SHP77 treated with DMSO at 0.1 percent for 48 hours (cell line): ENCODE measurements at regions not wholly inside any gene's neighbourhood (a gene's known extent, or its start where the extent isn't known, plus 50 kb on each side); places are given as distances from the start of the nearest gene placed in this dataset.

ENCODE experiments used
- DNase-seq: peaks from one replicate; lab custom pipeline; 2025; lab: John Stamatoyannopoulos, UW

- no peak for DNase-seq
These were observed 52.6 kb upstream of the ASB17 start for GRCh38 chr1:75984781-75985180.

- DNase-seq: no peak
These were observed 53.6 kb upstream of the ASB17 start for GRCh38 chr1:75985827-75986226.

GRCh38 chr1:75986478-75986877, 54.3 kb upstream of the ASB17 start:
- DNase-seq: no peak

GRCh38 chr1:75989121-75989520, 56.9 kb upstream of the ASB17 start:
- no peak for DNase-seq

- DNase-seq: no peak
These were observed 58.5 kb upstream of the ASB17 start for GRCh38 chr1:75990686-75991085.

GRCh38 chr1:75991497-75992114, 59.4 kb upstream of the ASB17 start:
- peak; percentile 41 for DNase-seq

- no peak for DNase-seq
These were observed 60.1 kb upstream of the ASB17 start for GRCh38 chr1:75992312-75992711.

GRCh38 chr1:75993661-75994060, 61.5 kb upstream of the ASB17 start:
- DNase-seq: no peak

- no peak for DNase-seq
These were observed 64.0 kb upstream of the ASB17 start for GRCh38 chr1:75996196-75996595.

- DNase-seq: no peak
These were observed 66.8 kb upstream of the ASB17 start for GRCh38 chr1:75999034-75999433.

- DNase-seq: no peak
These were observed 70.6 kb upstream of the ST6GALNAC3 start for GRCh38 chr1:76003946-76004345.

- DNase-seq: no peak
These were observed 68.8 kb upstream of the ST6GALNAC3 start for GRCh38 chr1:76005765-76006164.

- DNase-seq: no peak
These were observed 68.3 kb upstream of the ST6GALNAC3 start for GRCh38 chr1:76006234-76006633.

GRCh38 chr1:76010802-76011201, 63.7 kb upstream of the ST6GALNAC3 start:
- no peak for DNase-seq

GRCh38 chr1:76012341-76013205, 62.0 kb upstream of the ST6GALNAC3 start:
- DNase-seq: no peak

- DNase-seq: no peak
These were observed 61.4 kb upstream of the ST6GALNAC3 start for GRCh38 chr1:76013206-76013581.

- no peak for DNase-seq
These were observed 59.0 kb upstream of the ST6GALNAC3 start for GRCh38 chr1:76015478-76016103.

GRCh38 chr1:76018045-76018444, 56.5 kb upstream of the ST6GALNAC3 start:
- no peak for DNase-seq

GRCh38 chr1:76021846-76022245, 52.7 kb upstream of the ST6GALNAC3 start:
- DNase-seq: no peak

- no peak for DNase-seq
These were observed 50.7 kb upstream of the ST6GALNAC3 start for GRCh38 chr1:76023669-76024435.
